Fibroblast of lung (primary cell): ENCODE measurements at regions not wholly inside any gene's neighbourhood (a gene's known extent, or its start where the extent isn't known, plus 50 kb on each side); places are given as distances from the start of the nearest gene placed in this dataset.

Experiments
- DNase-seq, 2 donors: peaks; one replicate each; pipeline versions ENCODE4 v3.0.0 to v3.0.0-alpha.2; 2010; ENCODE audit warnings: low read depth in 2 of 2
- H2AFZ ChIP-seq: 2 replicates; pipeline ENCODE4 v1.5.1; 2012; ENCODE audit warnings: low read length, control low read depth, inconsistent platforms
- H3K27ac ChIP-seq: 2 replicates; pipeline ENCODE4 v1.5.1; 2011; ENCODE audit warnings: low read length, control low read depth; ENCODE audit not compliant: insufficient read depth
- H3K27me3 ChIP-seq: 2 replicates; pipeline ENCODE4 v1.5.1; 2011; ENCODE audit warnings: mild to moderate bottlenecking, low read length; ENCODE audit not compliant: control insufficient read depth, insufficient read depth
- H3K36me3 ChIP-seq: 2 replicates; pipeline ENCODE4 v1.5.1; 2011; ENCODE audit warnings: low read length; ENCODE audit not compliant: control insufficient read depth, insufficient read depth
- H3K4me1 ChIP-seq: 2 replicates; pipeline ENCODE4 v1.5.1; 2011; ENCODE audit warnings: low read length; ENCODE audit not compliant: control insufficient read depth, insufficient read depth; ENCODE audit errors: extremely low read depth
- H3K4me2 ChIP-seq: 2 replicates; pipeline ENCODE4 v1.5.1; 2011; ENCODE audit warnings: low read length, control low read depth; ENCODE audit not compliant: insufficient read depth; ENCODE audit errors: extremely low read depth
- H3K4me3 ChIP-seq, 4 experiments: fragments of 200-600 bp in 1 of 4; sonication (generic) in 1 of 4; replicated peaks in 1 of 4; 2 replicates each; pipeline ENCODE4 v1.5.1; 2011 to 2016; ENCODE audit warnings: low read length in 4 of 4, low read depth in 3 of 4, mild to moderate bottlenecking in 3 of 4, control low read depth in 2 of 4, inconsistent platforms in 1 of 4, mixed read lengths in 1 of 4; ENCODE audit not compliant: insufficient read depth in 1 of 4; ENCODE audit errors: control extremely low read depth in 1 of 4
- H3K79me2 ChIP-seq: 2 replicates; pipeline ENCODE4 v1.5.1; 2012; ENCODE audit warnings: mild to moderate bottlenecking, low read length, inconsistent platforms; ENCODE audit not compliant: control insufficient read depth, insufficient read depth
- H3K9ac ChIP-seq: 2 replicates; pipeline ENCODE4 v1.5.1; 2011; ENCODE audit warnings: mild to moderate bottlenecking, low read length, control low read depth; ENCODE audit not compliant: insufficient read depth
- H3K9me3 ChIP-seq: 2 replicates; pipeline ENCODE4 v1.5.1; 2012; ENCODE audit warnings: low read depth, low read length; ENCODE audit not compliant: control insufficient read depth, insufficient read depth
- H4K20me1 ChIP-seq: 2 replicates; pipeline ENCODE4 v1.5.1; 2011; ENCODE audit warnings: low read length; ENCODE audit not compliant: control insufficient read depth, insufficient read depth; ENCODE audit errors: extremely low read depth
- CTCF ChIP-seq, 2 donors: IDR thresholded peaks in 1 of 2; conservative IDR thresholded peaks in 1 of 2; 1 replicate in 1 of 2; 2 replicates in 1 of 2; pipeline ENCODE4 v1.5.1; 2011 to 2012; ENCODE audit warnings: low read length in 2 of 2, control low read depth in 1 of 2, inconsistent platforms in 1 of 2, low read depth in 1 of 2, mild to moderate bottlenecking in 1 of 2
- EZH2 ChIP-seq: IDR thresholded peaks from 2 replicates; pipeline ENCODE4 v1.5.1; 2012; ENCODE audit warnings: low read length, control low read depth, mild to moderate bottlenecking; ENCODE audit errors: missing control alignments

GRCh38 chr14:27506272-27506671 is 908.4 kb upstream of the NOVA1 start:
- Histone ChIP-seq H3K4me2 (no peak overlapping the region), H4K20me1 (no peaks in the 10 kb centered on the region), H3K4me1 (no peaks in the 10 kb centered on the region), H3K9me3 (no peaks in the 10 kb centered on the region), H3K4me3 (no peak overlapping the region), H3K27me3 (no peaks in the 10 kb centered on the region), H3K27ac (no peak overlapping the region), H3K36me3 (no peaks in the 10 kb centered on the region), H3K79me2 (no peaks in the 10 kb centered on the region), H2AFZ (no peak overlapping the region), H3K9ac (no peak overlapping the region)
- DNase-seq, result no peak
- no peak for TF ChIP-seq CTCF (conservative IDR thresholded peaks at IDR 0.05 in 1 of 2, IDR thresholded peaks at IDR 0.05 in 1 of 2; ENCODE audit: low read depth in 1 of 2, low read length in 2 of 2)
- no peak for TF ChIP-seq EZH2

GRCh38 chr14:27528328-27528727 is 930.5 kb upstream of the NOVA1 start:
- H3K36me3 ChIP-seq, result no peaks in the 10 kb centered on the region
- H3K79me2 ChIP-seq, result no peaks in the 10 kb centered on the region
- DNase-seq, result peak; percentile 9 to 45
- H3K4me2 ChIP-seq, result no peak overlapping the region
- no peaks in the 10 kb centered on the region for H3K27me3 ChIP-seq
- no peak overlapping the region for H2AFZ ChIP-seq
- no peak overlapping the region for H3K4me3 ChIP-seq
- H4K20me1 ChIP-seq, result no peaks in the 10 kb centered on the region
- no peaks in the 10 kb centered on the region for H3K9me3 ChIP-seq
- no peak overlapping the region for H3K27ac ChIP-seq
- H3K9ac ChIP-seq, result no peak overlapping the region
- H3K4me1 ChIP-seq, result no peaks in the 10 kb centered on the region
- TF ChIP-seq CTCF (conservative IDR thresholded peaks at IDR 0.05 in 1 of 2, IDR thresholded peaks at IDR 0.05 in 1 of 2; ENCODE audit: low read depth in 1 of 2, low read length in 2 of 2), result peak in 1 of 2 donors; percentile 18
- TF ChIP-seq EZH2, result no peak

GRCh38 chr14:27536748-27537147 is 938.9 kb upstream of the NOVA1 start:
- Histone ChIP-seq H3K9me3 (no peaks in the 10 kb centered on the region), H3K4me2 (no peak overlapping the region), H3K9ac (no peak overlapping the region), H3K27ac (no peak overlapping the region), H2AFZ (no peak overlapping the region), H3K4me3 (no peak overlapping the region), H3K4me1 (no peaks in the 10 kb centered on the region), H3K27me3 (no peaks in the 10 kb centered on the region), H3K79me2 (no peaks in the 10 kb centered on the region), H4K20me1 (no peaks in the 10 kb centered on the region), H3K36me3 (no peaks in the 10 kb centered on the region)
- DNase-seq, result no peak
- TF ChIP-seq CTCF (conservative IDR thresholded peaks at IDR 0.05 in 1 of 2, IDR thresholded peaks at IDR 0.05 in 1 of 2; ENCODE audit: low read depth in 1 of 2, low read length in 2 of 2) (no peak), EZH2 (no peak)
